ENCODE measurements at regions not wholly inside any gene's neighbourhood (a gene's known extent, or its start where the extent isn't known, plus 50 kb on each side); places are given as distances from the start of the nearest gene placed in this dataset.

DNA sequence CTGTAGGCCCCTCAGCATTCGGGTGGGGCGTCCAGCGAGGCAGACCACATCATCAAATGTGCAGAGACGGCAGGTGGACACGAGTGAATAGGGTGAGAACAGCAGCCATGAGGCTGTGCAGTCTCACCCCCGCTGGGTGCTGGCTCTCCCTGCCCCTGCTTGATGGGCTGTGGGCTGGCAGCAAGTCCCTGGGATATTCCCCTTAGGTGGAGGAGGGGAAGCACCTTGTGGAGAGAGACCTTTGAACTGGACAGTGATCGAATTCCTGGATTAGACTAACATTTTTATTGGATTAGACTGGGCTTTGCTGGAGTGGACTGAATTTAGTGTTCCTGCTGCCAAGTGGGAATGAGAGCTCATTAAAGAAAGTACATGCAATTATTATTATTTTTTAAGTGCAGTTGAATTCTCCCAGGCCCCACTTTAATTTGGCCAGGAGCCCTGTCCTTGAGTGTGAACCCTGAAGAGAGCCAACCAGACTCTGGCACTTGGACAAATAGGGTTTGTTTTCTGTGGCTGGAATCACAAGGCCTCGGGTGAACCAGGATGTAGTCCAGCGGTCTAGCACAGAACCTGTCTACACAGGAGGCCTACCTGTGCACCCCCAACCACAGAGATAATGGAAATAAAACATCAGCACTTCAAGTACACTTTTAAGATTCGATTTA, 193.1 kb downstream of the ABHD5 start:
- no peak overlapping the region for H2AFZ ChIP-seq (ENCODE audit: low read length)
- no peak overlapping the region for H2BK120ac ChIP-seq (ENCODE audit: low read depth, low read length)
- no peak overlapping the region for H3K27ac ChIP-seq (replicated peaks; ENCODE audit: low read length)
- H2AK5ac ChIP-seq (ENCODE audit: low read depth, low read length) = no peak overlapping the region
- no peaks in the 10 kb centered on the region for H3K79me1 ChIP-seq (ENCODE audit: low read depth, low read length)
- no peaks in the 10 kb centered on the region for H3K9me3 ChIP-seq (replicated peaks in 1 of 2; ENCODE audit: control insufficient read depth in 2 of 2, insufficient read depth in 1 of 2, low read depth in 1 of 2, low read length in 2 of 2)
- H2BK12ac ChIP-seq (ENCODE audit: low read length) = no peak overlapping the region
- no peaks in the 10 kb centered on the region for H3K27me3 ChIP-seq (ENCODE audit: control insufficient read depth in 3 of 3, insufficient read depth in 3 of 3, low read depth in 1 of 3, low read length in 3 of 3)
- DNase-seq (ENCODE audit: low spot score) = no peak
- H2BK15ac ChIP-seq (ENCODE audit: low read length) = no peak overlapping the region
- H3K4me1 ChIP-seq (ENCODE audit: control insufficient read depth in 2 of 2, insufficient read depth in 1 of 2, low read depth in 1 of 2, low read length in 2 of 2) = peaks cover 0 to 8% of the 10 kb centered on the region in 2 donors
- H3K14ac ChIP-seq (ENCODE audit: low read length) = no peak overlapping the region
- H3K9ac ChIP-seq (ENCODE audit: low read depth, low read length, poor library complexity) = no peak overlapping the region
- H3K36me3 ChIP-seq (replicated peaks in 1 of 2; ENCODE audit: control insufficient read depth in 2 of 2, insufficient read depth in 2 of 2, low read length in 2 of 2) = no peaks in the 10 kb centered on the region
- peak overlapping the region; percentile 73 for H3K18ac ChIP-seq (ENCODE audit: low read length)
- no peak overlapping the region for H4K8ac ChIP-seq (ENCODE audit: low read depth, low read length)
- WGBS, 2 donors (ENCODE audit: extremely low coverage in 2 of 2, insufficient read length in 2 of 2, insufficient replicate concordance in 1 of 2) = no CpG with 5 or more reads among the region's 10 CpGs
- H3K4me3 ChIP-seq (ENCODE audit: low read length in 2 of 2) = peak overlapping the region in 1 of 2 donors; percentile 47
- no peak overlapping the region for H3K4ac ChIP-seq (ENCODE audit: low read length)
- no peak overlapping the region for H3K23ac ChIP-seq (ENCODE audit: low read depth, low read length, poor library complexity)
- H2BK5ac ChIP-seq (ENCODE audit: low read length) = no peak overlapping the region
- H3K4me2 ChIP-seq (ENCODE audit: insufficient read depth, low read length, poor library complexity, severe bottlenecking) = no peak overlapping the region
- peak overlapping the region; percentile 11 for H4K91ac ChIP-seq (ENCODE audit: low read depth, low read length, poor library complexity)

DNA sequence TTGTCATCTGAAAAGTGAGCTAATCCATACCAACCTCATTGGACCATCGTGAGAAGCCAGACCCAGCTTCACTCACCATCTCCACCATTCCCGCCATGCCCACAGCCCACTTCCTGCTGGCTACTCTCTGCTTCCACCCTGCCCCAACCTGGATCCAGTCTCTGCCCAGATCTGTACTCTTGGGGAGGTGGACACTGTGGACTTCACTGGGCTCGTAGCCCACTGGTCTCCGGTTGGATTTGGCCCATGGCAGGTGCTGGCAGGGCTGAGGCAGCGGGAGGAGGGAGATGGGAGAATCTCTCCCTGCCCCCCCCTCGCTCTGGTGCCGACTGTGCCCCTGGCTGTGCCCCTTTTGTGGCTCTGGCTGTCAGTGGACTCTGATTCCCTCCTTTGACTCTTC, 193.8 kb downstream of the ABHD5 start:
- no peaks in the 10 kb centered on the region for H3K27me3 ChIP-seq (ENCODE audit: control insufficient read depth in 3 of 3, insufficient read depth in 3 of 3, low read depth in 1 of 3, low read length in 3 of 3)

DNA sequence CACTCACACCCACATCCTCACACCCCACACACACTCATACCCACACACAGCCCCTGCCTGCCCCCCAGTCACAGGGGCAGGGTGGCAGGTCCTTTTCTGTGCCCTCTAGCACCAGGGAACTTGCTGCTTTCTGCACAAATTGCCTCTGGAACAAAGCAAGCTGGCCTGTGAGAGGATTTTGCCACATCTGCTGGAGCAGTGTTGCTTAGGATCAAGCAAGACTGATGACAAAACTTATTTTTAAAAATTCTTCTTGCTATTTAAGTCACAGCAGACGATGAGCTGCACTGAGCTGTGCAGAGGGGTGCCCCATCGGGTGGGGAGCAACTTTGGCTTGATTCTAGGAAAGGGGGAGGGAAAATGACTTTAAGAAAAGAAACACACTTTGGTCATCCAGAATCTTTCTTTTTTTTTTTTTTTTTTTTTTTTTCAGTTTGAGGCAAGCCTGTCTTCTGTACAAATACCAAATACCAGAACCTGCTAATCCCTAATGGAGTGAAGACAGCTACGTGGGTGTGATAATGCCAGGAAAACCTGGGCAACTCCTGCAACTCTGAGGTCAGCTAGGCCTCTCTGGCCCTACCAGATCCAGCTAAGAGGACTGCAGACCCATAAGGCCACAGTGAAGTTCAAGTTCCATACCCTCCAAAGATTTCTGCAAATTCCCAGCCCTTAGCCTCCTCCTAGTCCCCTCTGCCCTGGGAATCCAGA, 195.3 kb downstream of the ABHD5 start:
- Histone ChIP-seq H2BK5ac (ENCODE audit: low read length) (no peak overlapping the region), H3K4ac (ENCODE audit: low read length) (no peak overlapping the region), H2BK15ac (ENCODE audit: low read length) (no peak overlapping the region), H3K79me1 (ENCODE audit: low read depth, low read length) (no peaks in the 10 kb centered on the region), H3K18ac (ENCODE audit: low read length) (no peak overlapping the region), H3K27me3 (ENCODE audit: control insufficient read depth in 3 of 3, insufficient read depth in 3 of 3, low read depth in 1 of 3, low read length in 3 of 3) (peaks cover 0 to 4% (median 0%) of the 10 kb centered on the region in 3 experiments), H3K23ac (ENCODE audit: low read depth, low read length, poor library complexity) (no peak overlapping the region), H3K36me3 (replicated peaks in 1 of 2; ENCODE audit: control insufficient read depth in 2 of 2, insufficient read depth in 2 of 2, low read length in 2 of 2) (no peaks in the 10 kb centered on the region), H2BK120ac (ENCODE audit: low read depth, low read length) (no peak overlapping the region), H2BK12ac (ENCODE audit: low read length) (no peak overlapping the region), H4K8ac (ENCODE audit: low read depth, low read length) (no peak overlapping the region), H2AK5ac (ENCODE audit: low read depth, low read length) (no peak overlapping the region), H4K91ac (ENCODE audit: low read depth, low read length, poor library complexity) (no peak overlapping the region), H3K9ac (ENCODE audit: low read depth, low read length, poor library complexity) (no peak overlapping the region), H3K4me2 (ENCODE audit: insufficient read depth, low read length, poor library complexity, severe bottlenecking) (no peak overlapping the region), H3K14ac (ENCODE audit: low read length) (no peak overlapping the region), H2AFZ (ENCODE audit: low read length) (no peak overlapping the region), H3K4me1 (ENCODE audit: control insufficient read depth in 2 of 2, insufficient read depth in 1 of 2, low read depth in 1 of 2, low read length in 2 of 2) (peaks cover 0 to 2% of the 10 kb centered on the region in 2 donors), H3K27ac (replicated peaks; ENCODE audit: low read length) (no peak overlapping the region), H3K9me3 (replicated peaks in 1 of 2; ENCODE audit: control insufficient read depth in 2 of 2, insufficient read depth in 1 of 2, low read depth in 1 of 2, low read length in 2 of 2) (no peaks in the 10 kb centered on the region), H3K4me3 (ENCODE audit: low read length in 2 of 2) (no peak overlapping the region)
- DNase-seq (ENCODE audit: low spot score) = no peak
- no CpG with 5 or more reads among the region's 3 CpGs for WGBS, 2 donors (ENCODE audit: extremely low coverage in 2 of 2, insufficient read length in 2 of 2, insufficient replicate concordance in 1 of 2)

More for the DNA sequence above, 193.8 kb downstream of the ABHD5 start:
- Histone ChIP-seq H2BK15ac (ENCODE audit: low read length) (no peak overlapping the region), H3K23ac (ENCODE audit: low read depth, low read length, poor library complexity) (peak overlapping the region; percentile 56), H3K18ac (ENCODE audit: low read length) (peak overlapping the region; percentile 48), H3K9ac (ENCODE audit: low read depth, low read length, poor library complexity) (no peak overlapping the region), H3K4me2 (ENCODE audit: insufficient read depth, low read length, poor library complexity, severe bottlenecking) (no peak overlapping the region), H4K8ac (ENCODE audit: low read depth, low read length) (no peak overlapping the region), H2BK5ac (ENCODE audit: low read length) (no peak overlapping the region), H2BK12ac (ENCODE audit: low read length) (no peak overlapping the region), H3K4me1 (ENCODE audit: control insufficient read depth in 2 of 2, insufficient read depth in 1 of 2, low read depth in 1 of 2, low read length in 2 of 2) (peaks cover 0 to 2% of the 10 kb centered on the region in 2 donors), H3K4ac (ENCODE audit: low read length) (no peak overlapping the region), H4K91ac (ENCODE audit: low read depth, low read length, poor library complexity) (no peak overlapping the region), H3K27ac (replicated peaks; ENCODE audit: low read length) (no peak overlapping the region), H2AK5ac (ENCODE audit: low read depth, low read length) (no peak overlapping the region), H2BK120ac (ENCODE audit: low read depth, low read length) (no peak overlapping the region), H2AFZ (ENCODE audit: low read length) (no peak overlapping the region), H3K36me3 (replicated peaks in 1 of 2; ENCODE audit: control insufficient read depth in 2 of 2, insufficient read depth in 2 of 2, low read length in 2 of 2) (no peaks in the 10 kb centered on the region), H3K14ac (ENCODE audit: low read length) (no peak overlapping the region), H3K79me1 (ENCODE audit: low read depth, low read length) (no peaks in the 10 kb centered on the region), H3K4me3 (ENCODE audit: low read length in 2 of 2) (no peak overlapping the region), H3K9me3 (replicated peaks in 1 of 2; ENCODE audit: control insufficient read depth in 2 of 2, insufficient read depth in 1 of 2, low read depth in 1 of 2, low read length in 2 of 2) (no peaks in the 10 kb centered on the region)
- no peak for DNase-seq (ENCODE audit: low spot score)
- no CpG with 5 or more reads among the region's 7 CpGs for WGBS, 2 donors (ENCODE audit: extremely low coverage in 2 of 2, insufficient read length in 2 of 2, insufficient replicate concordance in 1 of 2)

DNA sequence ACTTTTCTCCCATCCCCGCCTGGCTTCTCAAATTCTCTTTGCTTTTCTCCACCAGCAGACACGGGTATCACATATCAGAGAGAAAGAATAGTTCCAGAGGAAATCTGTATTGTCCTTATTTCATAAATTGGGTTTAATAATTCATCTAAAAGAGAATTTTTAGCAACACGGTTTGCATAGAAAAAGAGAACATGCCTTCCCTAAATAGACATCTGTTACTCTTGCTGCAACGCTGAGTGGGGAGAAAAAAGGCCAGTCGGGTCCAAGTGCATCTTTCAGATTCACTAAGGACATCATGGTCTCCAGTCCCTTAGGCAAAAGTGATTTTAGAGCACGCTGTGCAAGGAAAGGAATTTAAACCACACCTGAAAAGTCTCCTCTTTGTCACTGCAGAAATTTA, 201.3 kb downstream of the ABHD5 start:
- no peak overlapping the region for H3K4ac ChIP-seq (ENCODE audit: low read length)
- no peak overlapping the region for H4K8ac ChIP-seq (ENCODE audit: low read depth, low read length)
- no peaks in the 10 kb centered on the region for H3K9me3 ChIP-seq (replicated peaks in 1 of 2; ENCODE audit: control insufficient read depth in 2 of 2, insufficient read depth in 1 of 2, low read depth in 1 of 2, low read length in 2 of 2)
- no peaks in the 10 kb centered on the region for H3K79me1 ChIP-seq (ENCODE audit: low read depth, low read length)
- H2AFZ ChIP-seq (ENCODE audit: low read length) = no peak overlapping the region
- no peak for DNase-seq (ENCODE audit: low spot score)
- H2BK5ac ChIP-seq (ENCODE audit: low read length) = no peak overlapping the region
- WGBS, 2 donors (ENCODE audit: extremely low coverage in 2 of 2, insufficient read length in 2 of 2, insufficient replicate concordance in 1 of 2) = no CpG with 5 or more reads among the region's 6 CpGs
- H3K4me1 ChIP-seq (ENCODE audit: control insufficient read depth in 2 of 2, insufficient read depth in 1 of 2, low read depth in 1 of 2, low read length in 2 of 2) = peaks cover 2 to 9% of the 10 kb centered on the region in 2 donors
- H3K14ac ChIP-seq (ENCODE audit: low read length) = no peak overlapping the region
- no peak overlapping the region for H3K4me3 ChIP-seq (ENCODE audit: low read length in 2 of 2)
- no peak overlapping the region for H2BK120ac ChIP-seq (ENCODE audit: low read depth, low read length)
- H3K36me3 ChIP-seq (replicated peaks in 1 of 2; ENCODE audit: control insufficient read depth in 2 of 2, insufficient read depth in 2 of 2, low read length in 2 of 2) = no peaks in the 10 kb centered on the region
- no peak overlapping the region for H3K4me2 ChIP-seq (ENCODE audit: insufficient read depth, low read length, poor library complexity, severe bottlenecking)
- H2BK12ac ChIP-seq (ENCODE audit: low read length) = no peak overlapping the region
- H3K27me3 ChIP-seq (ENCODE audit: control insufficient read depth in 3 of 3, insufficient read depth in 3 of 3, low read depth in 1 of 3, low read length in 3 of 3) = peaks cover 0 to 28% (median 0%) of the 10 kb centered on the region in 3 experiments
- H3K27ac ChIP-seq (replicated peaks; ENCODE audit: low read length) = no peak overlapping the region
- no peak overlapping the region for H2BK15ac ChIP-seq (ENCODE audit: low read length)
- H4K91ac ChIP-seq (ENCODE audit: low read depth, low read length, poor library complexity) = no peak overlapping the region
- H3K23ac ChIP-seq (ENCODE audit: low read depth, low read length, poor library complexity) = no peak overlapping the region
- no peak overlapping the region for H3K9ac ChIP-seq (ENCODE audit: low read depth, low read length, poor library complexity)
- H3K18ac ChIP-seq (ENCODE audit: low read length) = no peak overlapping the region
- H2AK5ac ChIP-seq (ENCODE audit: low read depth, low read length) = no peak overlapping the region

All from neuronal stem cell (in vitro differentiated cells).